ENCODE measurements at regions not wholly inside any gene's neighbourhood (a gene's known extent, or its start where the extent isn't known, plus 50 kb on each side); places are given as distances from the start of the nearest gene placed in this dataset.

DNA sequence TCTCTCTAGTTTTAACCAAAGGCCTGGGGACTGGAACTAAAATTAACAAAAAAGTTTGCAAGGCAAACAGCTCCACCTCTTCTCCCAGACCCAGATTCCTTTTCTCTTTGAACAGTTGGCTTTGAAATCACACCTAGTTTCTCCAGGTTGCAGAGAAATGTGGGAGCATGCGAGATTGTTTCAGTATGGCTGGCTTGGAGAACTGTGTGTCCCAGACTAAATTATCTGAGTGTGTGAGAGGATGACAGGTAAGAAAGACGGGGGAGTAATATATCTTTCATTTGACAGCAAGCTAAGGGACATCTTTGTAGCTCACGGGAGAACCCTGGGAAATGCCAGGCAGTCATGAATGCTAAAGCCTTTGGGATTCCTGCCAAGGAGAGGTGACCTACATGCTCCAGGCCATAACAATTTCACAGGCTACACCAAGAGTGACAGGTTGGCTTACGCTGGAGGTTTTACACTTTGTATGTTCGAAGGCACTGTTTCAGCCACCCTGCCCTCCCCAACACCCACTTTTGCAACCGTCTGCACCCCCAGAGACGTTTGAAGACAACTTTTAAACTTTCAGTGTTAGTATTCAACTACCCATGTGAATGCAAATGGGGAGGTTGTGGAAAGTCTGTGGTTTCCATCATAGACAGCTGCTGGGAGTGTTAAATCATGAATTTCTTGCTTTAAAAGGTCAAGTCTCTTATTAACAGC, 109.3 kb upstream of the SNX19 start:
- TF ChIP-seq EZH2 (IDR thresholded peaks at IDR 0.05; ENCODE audit: borderline replicate concordance, low read length), result no peak
- TF ChIP-seq, protein P1, sequence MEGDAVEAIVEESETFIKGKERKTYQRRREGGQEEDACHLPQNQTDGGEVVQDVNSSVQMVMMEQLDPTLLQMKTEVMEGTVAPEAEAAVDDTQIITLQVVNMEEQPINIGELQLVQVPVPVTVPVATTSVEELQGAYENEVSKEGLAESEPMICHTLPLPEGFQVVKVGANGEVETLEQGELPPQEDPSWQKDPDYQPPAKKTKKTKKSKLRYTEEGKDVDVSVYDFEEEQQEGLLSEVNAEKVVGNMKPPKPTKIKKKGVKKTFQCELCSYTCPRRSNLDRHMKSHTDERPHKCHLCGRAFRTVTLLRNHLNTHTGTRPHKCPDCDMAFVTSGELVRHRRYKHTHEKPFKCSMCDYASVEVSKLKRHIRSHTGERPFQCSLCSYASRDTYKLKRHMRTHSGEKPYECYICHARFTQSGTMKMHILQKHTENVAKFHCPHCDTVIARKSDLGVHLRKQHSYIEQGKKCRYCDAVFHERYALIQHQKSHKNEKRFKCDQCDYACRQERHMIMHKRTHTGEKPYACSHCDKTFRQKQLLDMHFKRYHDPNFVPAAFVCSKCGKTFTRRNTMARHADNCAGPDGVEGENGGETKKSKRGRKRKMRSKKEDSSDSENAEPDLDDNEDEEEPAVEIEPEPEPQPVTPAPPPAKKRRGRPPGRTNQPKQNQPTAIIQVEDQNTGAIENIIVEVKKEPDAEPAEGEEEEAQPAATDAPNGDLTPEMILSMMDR (conservative IDR thresholded peaks at IDR 0.05 in 1 of 2, IDR thresholded peaks at IDR 0.05 in 1 of 2; ENCODE audit: extremely low read depth in 1 of 2, insufficient read depth in 1 of 2, low read depth in 1 of 2, low read length in 2 of 2), result no peak

Measured in mammary epithelial cell (primary cell).